ENCODE measurements at regions not wholly inside any gene's neighbourhood (a gene's known extent, or its start where the extent isn't known, plus 50 kb on each side); places are given as distances from the start of the nearest gene placed in this dataset.
A peak's percentile ranks its signal among the peaks of the same experiment; 100 is the strongest.

- Histone ChIP-seq H3K9me3 (ENCODE audit: control insufficient read depth, insufficient read depth, low read length) (no peaks in the 10 kb centered on the region), H3K4me3 (ENCODE audit: low read depth, low read length) (no peak overlapping the region), H3K27ac (ENCODE audit: low read depth, low read length) (no peak overlapping the region), H3K27me3 (ENCODE audit: control insufficient read depth, insufficient read depth, low read length) (no peaks in the 10 kb centered on the region)
- no peak for TF ChIP-seq CTCF (IDR thresholded peaks at IDR 0.05; ENCODE audit: low read depth, low read length)
- ChIA-PET POLR2A (no interaction called here), CTCF (no interaction called here)
- no peak for DNase-seq (ENCODE audit: low read depth, low spot score)
Measured at GRCh38 chr3:55156851-55157650, 229.2 kb upstream of the LRTM1 start.

DNA sequence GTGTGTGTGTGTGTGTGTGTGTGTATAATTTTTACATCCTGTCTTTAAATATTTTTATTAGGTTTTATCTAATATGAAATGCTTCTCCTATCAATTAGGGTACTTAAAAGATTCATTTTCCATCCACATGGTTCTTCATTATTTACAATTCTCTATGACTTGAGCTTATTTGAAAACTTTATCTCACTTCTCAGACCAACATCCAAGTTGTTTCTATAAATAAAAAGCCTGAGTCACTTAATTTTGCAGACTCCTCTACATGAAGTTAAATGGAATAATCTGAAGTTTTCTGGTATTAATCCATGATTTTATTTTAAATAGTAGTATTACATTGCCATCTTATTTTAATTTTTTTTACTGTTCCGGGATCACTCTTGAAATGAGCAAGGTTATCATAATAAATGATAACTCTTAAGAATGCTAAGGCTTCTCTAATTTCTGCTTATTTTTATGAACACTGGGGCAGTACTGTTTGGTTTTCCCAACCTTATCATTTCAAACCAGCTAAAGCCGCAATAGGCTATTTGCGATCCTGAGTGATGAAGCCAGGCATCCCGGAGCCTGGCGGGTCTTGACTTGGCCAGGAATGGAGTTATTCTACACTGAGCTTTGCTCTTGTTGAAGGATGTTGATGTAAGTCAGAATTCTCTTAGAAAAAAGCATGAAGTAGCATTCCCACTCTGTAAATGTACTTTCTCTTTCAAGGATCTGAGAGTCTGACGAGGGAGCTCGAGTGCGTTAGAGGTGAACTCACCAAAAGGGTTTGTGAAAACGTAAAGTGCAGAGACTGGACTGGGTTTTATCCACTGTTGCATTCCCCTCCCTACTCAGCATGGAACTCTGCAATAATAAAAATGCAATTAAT, 220.2 kb upstream of the LRTM1 start:
- TF ChIP-seq CTCF (IDR thresholded peaks at IDR 0.05; ENCODE audit: low read depth, low read length), result no peak
- Histone ChIP-seq H3K27me3 (ENCODE audit: control insufficient read depth, insufficient read depth, low read length) (no peaks in the 10 kb centered on the region), H3K9me3 (ENCODE audit: control insufficient read depth, insufficient read depth, low read length) (no peaks in the 10 kb centered on the region), H3K4me3 (ENCODE audit: low read depth, low read length) (peak overlapping the region; percentile 29), H3K27ac (ENCODE audit: low read depth, low read length) (no peak overlapping the region)
- ChIA-PET CTCF (interaction anchor here (1.0 kb wide), 1 partner anchor 258 kb away, joined by 3 read pairs; no protein-coding TSS in a partner anchor), POLR2A (interaction anchor here (0.6 kb wide), 1 partner anchor 59 kb away, joined by 4 read pairs; no protein-coding TSS in a partner anchor)
- DNase-seq (ENCODE audit: low read depth, low spot score), result no peak

DNA sequence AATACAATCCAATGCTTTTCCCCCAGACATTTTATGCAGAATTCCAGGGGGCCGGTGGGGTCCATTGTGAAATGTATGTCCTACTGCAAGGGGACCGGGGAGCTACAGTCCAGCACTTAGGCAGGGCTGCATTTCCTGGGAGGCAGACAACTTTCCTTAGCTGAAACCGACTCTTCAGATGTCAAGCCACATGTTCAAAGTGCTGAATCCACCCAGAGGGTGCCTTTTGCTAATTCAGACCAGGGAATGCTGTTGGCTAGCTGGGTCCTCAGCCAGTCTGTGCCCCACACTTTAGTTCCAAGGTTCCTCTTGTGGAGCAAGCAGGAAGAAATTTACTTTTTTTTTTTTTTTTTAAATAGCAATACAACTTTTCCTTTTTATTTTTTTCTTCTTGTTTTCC, 219.5 kb upstream of the LRTM1 start:
- Histone ChIP-seq H3K9me3 (ENCODE audit: control insufficient read depth, insufficient read depth, low read length) (no peaks in the 10 kb centered on the region), H3K27me3 (ENCODE audit: control insufficient read depth, insufficient read depth, low read length) (no peaks in the 10 kb centered on the region), H3K4me3 (ENCODE audit: low read depth, low read length) (no peak overlapping the region), H3K27ac (ENCODE audit: low read depth, low read length) (no peak overlapping the region)
- CTCF ChIA-PET, result no interaction called here
- no peak for TF ChIP-seq CTCF (IDR thresholded peaks at IDR 0.05; ENCODE audit: low read depth, low read length)
- POLR2A ChIA-PET, result no interaction called here
- no peak for DNase-seq (ENCODE audit: low read depth, low spot score)

DNA sequence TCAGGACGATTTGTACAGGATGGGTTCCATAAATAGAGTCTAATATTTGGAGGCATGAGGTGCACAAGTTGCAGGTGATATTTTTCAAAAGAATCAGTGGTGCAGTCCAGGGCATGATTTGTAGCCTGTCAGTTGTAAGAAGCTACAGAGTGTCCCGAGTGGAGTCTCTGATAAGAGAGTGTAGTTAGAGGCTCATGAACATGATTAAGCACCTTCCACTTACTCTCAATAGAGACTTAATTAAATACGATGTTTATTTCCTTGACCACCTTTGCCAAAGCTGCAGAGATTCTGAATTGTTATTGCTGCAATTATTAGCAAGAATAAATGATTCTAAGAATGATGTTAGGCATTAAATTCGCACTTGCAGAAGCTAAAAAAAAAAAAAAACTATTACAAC, 218.4 kb upstream of the LRTM1 start:
- no peak for TF ChIP-seq CTCF (IDR thresholded peaks at IDR 0.05; ENCODE audit: low read depth, low read length)
- POLR2A ChIA-PET, result no interaction called here
- Histone ChIP-seq H3K27me3 (ENCODE audit: control insufficient read depth, insufficient read depth, low read length) (no peaks in the 10 kb centered on the region), H3K4me3 (ENCODE audit: low read depth, low read length) (no peak overlapping the region), H3K9me3 (ENCODE audit: control insufficient read depth, insufficient read depth, low read length) (no peaks in the 10 kb centered on the region), H3K27ac (ENCODE audit: low read depth, low read length) (no peak overlapping the region)
- CTCF ChIA-PET, result no interaction called here
- no peak for DNase-seq (ENCODE audit: low read depth, low spot score)
